ENCODE measurements at regions not wholly inside any gene's neighbourhood (a gene's known extent, or its start where the extent isn't known, plus 50 kb on each side); places are given as distances from the start of the nearest gene placed in this dataset.

DNA sequence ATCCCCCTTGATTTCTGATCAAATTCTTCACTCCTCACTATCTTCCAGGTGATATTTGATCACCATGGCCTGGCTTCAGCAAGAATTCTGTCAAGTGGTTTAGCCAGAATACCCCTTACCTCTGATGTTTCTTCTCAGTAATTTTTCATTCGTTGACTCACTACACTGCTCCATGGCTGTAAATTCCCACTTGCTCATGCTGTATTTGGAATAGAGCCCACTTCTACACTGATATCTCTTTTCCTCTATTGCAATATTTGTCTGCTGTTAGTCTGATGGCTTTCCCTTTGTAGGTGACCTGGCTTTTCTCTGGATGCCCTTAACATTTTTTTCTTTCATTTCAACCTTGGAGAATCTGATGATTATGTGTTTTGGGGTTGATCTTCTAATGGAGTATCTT is 73.9 kb upstream of the DIPK2B start:
- DNase-seq (ENCODE audit: low spot score), result no peak

DNA sequence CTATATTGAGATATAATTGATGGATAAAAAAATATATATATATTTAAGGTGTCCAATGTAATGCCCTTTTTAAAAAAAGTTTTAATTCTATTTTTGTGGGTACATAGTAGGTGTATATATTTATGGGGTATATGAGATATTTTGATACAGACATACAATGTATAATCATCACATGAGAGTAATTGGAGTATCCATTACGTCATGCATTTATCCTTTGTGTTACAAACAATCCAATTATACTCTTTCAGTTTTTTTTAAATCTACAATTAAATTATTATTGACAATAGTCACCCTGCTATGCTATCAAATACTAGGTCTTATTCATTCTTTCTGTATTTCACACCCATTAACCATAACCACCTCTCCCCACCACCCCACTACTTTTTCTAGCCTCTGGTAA is 66.3 kb upstream of the DIPK2B start:
- DNase-seq (ENCODE audit: low spot score), result no peak

- DNase-seq (ENCODE audit: low spot score), result no peak
Measured at GRCh38 chrX:45266456-45266855, 65.8 kb upstream of the DIPK2B start.

DNA sequence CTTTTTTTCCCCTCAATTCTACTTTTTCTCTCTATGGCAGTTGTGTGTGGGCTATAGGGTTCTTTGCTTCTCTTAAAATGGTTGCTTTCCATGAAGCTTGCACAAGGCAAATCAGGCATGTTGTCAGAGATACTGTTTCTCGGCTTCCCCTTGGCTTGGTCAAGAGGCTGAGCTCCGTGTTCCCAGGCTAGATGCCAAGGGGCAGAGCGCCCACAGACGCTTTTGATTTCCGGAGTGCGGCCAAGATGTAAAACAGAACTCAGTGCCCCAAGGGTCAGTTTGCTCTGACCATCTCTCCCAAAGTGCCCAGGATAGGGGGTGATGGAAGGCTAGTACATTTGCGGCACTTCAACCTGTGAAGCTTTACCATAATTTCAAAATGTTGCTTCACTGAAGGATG is 64.2 kb upstream of the DIPK2B start:
- no peak for DNase-seq (ENCODE audit: low spot score)

DNA sequence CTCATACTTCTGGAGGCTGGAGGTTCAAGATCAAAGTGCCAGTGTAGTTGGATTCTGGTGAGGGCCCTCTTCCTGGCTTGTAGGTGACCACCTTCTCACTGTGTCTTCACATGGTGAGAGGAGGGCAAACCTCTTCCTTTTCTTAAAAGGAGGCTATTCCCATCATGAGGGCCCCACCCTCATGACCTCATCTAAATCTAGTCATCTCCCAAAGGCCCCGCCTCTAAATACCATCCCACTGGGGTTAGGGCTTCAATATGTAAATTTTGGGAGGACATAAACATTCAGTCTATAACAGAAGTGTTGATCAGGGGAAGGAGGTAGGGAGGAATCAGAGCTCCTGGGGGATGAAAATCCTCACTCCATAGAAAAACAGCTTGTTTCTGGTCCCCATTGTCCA is 60.8 kb upstream of the DIPK2B start:
- DNase-seq (ENCODE audit: low spot score), result no peak

- DNase-seq (ENCODE audit: low spot score), result no peak
Measured at GRCh38 chrX:45261005-45261404, 60.3 kb upstream of the DIPK2B start.

- DNase-seq (ENCODE audit: low spot score), result no peak
Measured at GRCh38 chrX:45258731-45259402, 58.2 kb upstream of the DIPK2B start.
